ENCODE measurements at regions not wholly inside any gene's neighbourhood (a gene's known extent, or its start where the extent isn't known, plus 50 kb on each side); places are given as distances from the start of the nearest gene placed in this dataset.
"Not testable (repeated sequence)": the region's sequence is repeated elsewhere in the genome, so short reads cannot be mapped to it uniquely, and the experiment has no call there.

DNA sequence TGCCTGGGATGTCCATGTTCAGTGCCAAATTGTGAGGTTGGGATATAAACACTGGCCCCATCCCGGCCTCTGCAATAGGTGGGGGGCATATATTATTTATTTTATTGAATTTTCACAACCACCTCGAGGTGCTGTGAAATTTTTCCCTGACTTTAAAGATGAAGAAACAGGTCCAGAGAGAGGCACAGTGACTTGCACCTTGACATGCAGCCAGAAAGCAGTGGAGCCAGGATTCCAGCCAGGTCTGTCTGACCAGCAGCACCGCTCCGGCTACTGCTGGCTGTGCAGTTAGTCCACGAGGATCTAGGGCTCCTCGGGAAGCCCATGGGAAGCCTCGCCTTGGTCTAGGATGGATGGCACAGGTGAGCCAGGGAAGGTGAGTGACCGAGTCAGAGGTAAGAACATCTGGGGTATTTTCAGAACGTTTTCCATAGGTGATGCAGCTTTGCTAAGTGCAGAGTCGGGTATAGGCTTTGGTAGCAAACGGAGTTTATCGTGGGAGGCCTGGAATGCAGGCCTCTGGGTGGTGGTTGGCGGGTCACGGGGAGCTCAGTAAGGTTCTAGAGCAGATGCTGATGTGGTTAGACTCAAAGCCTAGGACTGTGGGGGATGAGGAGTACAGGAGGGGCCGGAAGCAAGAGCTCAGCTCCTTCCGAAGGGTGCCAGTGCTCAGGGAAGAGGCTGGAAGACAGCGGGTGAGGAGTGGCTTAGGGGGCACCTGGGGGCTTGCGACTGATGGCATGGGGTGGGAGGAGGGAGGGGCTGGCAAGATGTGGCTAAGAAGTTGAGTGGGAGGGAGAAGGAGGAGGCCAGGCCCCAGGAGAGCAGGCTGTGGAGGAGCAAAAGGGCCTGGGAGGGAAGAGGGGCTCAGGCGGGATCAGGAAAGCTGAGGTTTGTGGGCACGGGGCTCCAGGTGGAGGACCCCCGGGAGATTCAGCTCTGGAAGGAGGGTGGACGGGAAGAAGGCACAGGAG is 107.7 kb upstream of the LRPAP1 start:
- Mint-ChIP-seq H3K36me3 (ENCODE audit: low read depth) (no peaks in the 10 kb centered on the region), H3K4me3 (no peak overlapping the region), H3K4me1 (peaks cover 2% of the 10 kb centered on the region), H3K27ac (no peak overlapping the region), H3K27me3 (peaks cover 29% of the 10 kb centered on the region)
- DNase-seq = no peak
- H3K9me3 ChIP-seq (ENCODE audit: control insufficient read depth, low read length, poor library complexity, severe bottlenecking) = no peaks in the 10 kb centered on the region
- no peak for ATAC-seq

- no peak overlapping the region for H3K27ac Mint-ChIP-seq
- H3K4me3 Mint-ChIP-seq = no peak overlapping the region
- no peaks in the 10 kb centered on the region for H3K9me3 ChIP-seq (ENCODE audit: control insufficient read depth, low read length, poor library complexity, severe bottlenecking)
- H3K36me3 Mint-ChIP-seq (ENCODE audit: low read depth) = no peaks in the 10 kb centered on the region
- no peak for ATAC-seq
- peaks cover 13% of the 10 kb centered on the region for H3K27me3 Mint-ChIP-seq
- no peak for DNase-seq
- peaks cover 2% of the 10 kb centered on the region for H3K4me1 Mint-ChIP-seq
Measured at GRCh38 chr4:3638080-3638795, 106.0 kb upstream of the LRPAP1 start.

DNA sequence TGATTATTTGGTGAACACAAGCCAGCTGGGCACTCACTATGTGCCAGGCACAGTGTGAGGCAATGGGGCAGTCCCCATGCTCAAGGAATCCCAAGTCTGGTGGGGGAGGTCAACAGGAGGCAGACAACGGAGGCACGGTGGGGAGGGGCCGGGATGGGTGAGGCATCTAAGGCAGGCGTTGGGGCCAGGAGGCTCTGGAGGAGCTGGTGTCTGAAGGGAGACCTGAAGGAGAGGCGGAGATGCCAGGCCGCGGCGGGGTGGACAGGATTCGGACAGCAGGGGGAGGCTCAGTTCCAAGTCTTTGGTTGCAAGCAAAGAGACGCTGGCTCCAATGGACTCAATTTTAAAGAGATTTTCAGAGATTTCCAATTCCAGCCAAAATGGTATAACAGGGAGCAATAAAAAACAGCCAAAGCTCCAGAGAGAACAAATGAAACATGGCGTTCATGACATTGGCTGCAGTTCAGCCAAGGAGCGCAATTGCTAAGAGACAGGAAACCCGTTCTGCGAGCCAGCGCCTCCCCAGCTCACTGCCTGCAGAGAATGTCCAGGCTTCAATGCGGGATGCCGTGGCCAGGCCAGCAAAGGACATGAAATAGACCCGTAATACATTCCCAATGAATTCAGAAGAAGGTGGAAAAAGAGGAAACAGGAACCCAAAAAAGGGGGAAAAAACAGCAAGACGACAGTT is 105.2 kb upstream of the LRPAP1 start:
- Mint-ChIP-seq H3K27me3 (peaks cover 13% of the 10 kb centered on the region), H3K4me1 (peaks cover 2% of the 10 kb centered on the region), H3K27ac (no peak overlapping the region), H3K36me3 (ENCODE audit: low read depth) (no peaks in the 10 kb centered on the region), H3K4me3 (no peak overlapping the region)
- ATAC-seq (no peak), DNase-seq (no peak)
- H3K9me3 ChIP-seq (ENCODE audit: control insufficient read depth, low read length, poor library complexity, severe bottlenecking) = no peaks in the 10 kb centered on the region

- ATAC-seq (no peak), DNase-seq (no peak)
- Mint-ChIP-seq H3K36me3 (ENCODE audit: low read depth) (no peaks in the 10 kb centered on the region), H3K4me1 (peaks cover 2% of the 10 kb centered on the region), H3K27ac (no peak overlapping the region), H3K27me3 (peaks cover 13% of the 10 kb centered on the region), H3K4me3 (no peak overlapping the region)
- H3K9me3 ChIP-seq (ENCODE audit: control insufficient read depth, low read length, poor library complexity, severe bottlenecking) = no peaks in the 10 kb centered on the region
Measured at GRCh38 chr4:3636646-3637320, 104.6 kb upstream of the LRPAP1 start.

DNA sequence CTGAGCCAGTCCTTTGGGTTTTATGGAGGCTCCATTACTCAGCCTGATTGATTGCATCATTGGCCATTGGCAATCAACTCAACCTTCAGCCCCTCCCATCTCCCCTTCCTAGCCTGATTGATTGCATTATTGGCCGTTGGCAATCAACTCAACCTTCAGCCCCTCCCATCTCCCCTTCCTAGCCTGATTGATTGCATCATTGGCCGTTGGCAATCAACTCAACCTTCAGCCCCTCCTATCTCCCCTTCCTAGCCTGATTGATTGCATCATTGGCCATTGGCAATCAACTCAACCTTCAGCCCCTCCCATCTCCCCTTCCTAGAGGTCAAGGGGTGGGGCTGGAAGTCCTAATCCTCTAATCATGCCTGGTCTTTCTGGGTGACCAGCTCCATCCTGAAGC is 103.8 kb upstream of the LRPAP1 start:
- ATAC-seq; H3K4me3 Mint-ChIP-seq; DNase-seq; H3K9me3 ChIP-seq (ENCODE audit: control insufficient read depth, low read length, poor library complexity, severe bottlenecking); H3K36me3 Mint-ChIP-seq (ENCODE audit: low read depth); H3K27ac Mint-ChIP-seq; H3K4me1 Mint-ChIP-seq: not testable (repeated sequence)
- peaks cover 13% of the 10 kb centered on the region for H3K27me3 Mint-ChIP-seq

DNA sequence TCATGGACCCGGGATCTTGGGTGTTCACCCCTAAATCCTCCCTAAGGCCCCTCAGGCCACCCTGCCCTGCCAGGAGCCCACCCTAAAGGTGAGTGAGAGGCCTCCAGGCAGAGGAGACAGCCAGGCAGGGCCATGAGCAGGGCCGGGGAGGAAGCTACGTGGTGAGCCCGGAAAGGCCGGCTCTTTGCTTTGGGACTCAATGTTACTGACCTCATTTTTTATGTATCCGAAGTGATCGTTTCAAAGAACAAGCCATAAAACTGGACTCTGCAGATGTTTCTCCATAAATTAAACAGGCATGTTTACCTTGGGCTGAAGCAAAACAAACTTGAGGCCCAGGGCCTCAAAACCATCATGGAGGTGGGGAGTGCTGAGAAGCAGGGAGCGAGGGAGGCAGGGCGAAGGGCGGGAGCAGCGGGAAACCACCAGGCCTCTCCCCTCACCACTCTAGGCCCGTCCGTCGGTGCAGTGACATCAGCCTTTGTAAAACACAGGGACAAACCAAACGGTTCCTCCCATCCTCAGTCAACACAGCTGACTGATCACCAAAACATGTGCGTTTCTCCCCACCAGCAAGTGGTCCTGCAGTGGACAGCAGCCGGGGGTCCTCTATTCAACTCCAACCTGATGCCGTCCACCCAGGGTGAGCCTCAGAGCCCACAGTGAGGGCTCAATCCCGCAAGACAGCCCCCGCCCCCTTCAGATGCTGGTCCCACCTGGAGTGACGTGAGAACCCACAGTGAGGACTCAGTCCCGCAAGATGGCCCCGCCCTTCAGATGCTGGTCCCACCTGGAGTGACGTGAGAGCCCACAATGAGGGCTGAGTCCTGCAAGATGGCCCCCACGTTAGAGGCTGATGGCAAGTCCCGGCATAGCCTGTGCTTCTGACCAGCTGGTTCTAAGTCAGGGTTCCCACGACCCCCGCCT is 102.9 kb upstream of the LRPAP1 start:
- Mint-ChIP-seq H3K27me3 (peaks cover 17% of the 10 kb centered on the region), H3K36me3 (ENCODE audit: low read depth) (peaks cover under 1% of the 10 kb centered on the region), H3K4me1 (peaks cover 2% of the 10 kb centered on the region), H3K4me3 (no peak overlapping the region), H3K27ac (no peak overlapping the region)
- no peaks in the 10 kb centered on the region for H3K9me3 ChIP-seq (ENCODE audit: control insufficient read depth, low read length, poor library complexity, severe bottlenecking)
- ATAC-seq (no peak), DNase-seq (no peak)

DNA sequence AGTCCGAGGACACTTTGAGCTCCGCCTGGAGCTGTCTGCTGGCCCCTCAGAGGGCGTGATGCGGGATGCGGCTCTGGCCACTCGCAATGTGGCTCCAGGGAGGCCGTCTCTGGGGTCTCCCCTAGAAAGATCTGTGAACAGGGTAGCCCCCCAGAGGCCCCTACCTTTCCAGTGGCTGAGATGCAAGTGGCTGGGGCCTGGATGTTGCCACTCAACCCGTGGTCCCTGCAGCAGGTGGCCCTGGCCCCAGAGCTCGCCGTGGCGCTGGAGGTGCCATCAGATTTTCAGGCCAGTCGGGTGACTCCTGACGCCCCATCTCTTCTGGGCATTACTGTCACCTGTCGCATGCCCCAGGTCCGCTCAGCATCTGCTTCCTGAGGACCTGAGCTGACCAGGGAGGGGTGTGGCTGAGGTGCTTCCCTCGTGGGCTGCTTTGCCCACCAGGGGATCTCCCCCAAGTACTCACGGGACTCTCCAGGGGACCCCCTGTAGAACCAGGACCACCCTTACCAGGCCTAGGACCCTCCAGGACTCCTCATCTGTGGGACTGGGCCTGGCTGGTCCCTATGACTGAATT is 102.1 kb upstream of the LRPAP1 start:
- peaks cover 14% of the 10 kb centered on the region for H3K27me3 Mint-ChIP-seq
- H3K4me3 Mint-ChIP-seq = no peak overlapping the region
- no peaks in the 10 kb centered on the region for H3K9me3 ChIP-seq (ENCODE audit: control insufficient read depth, low read length, poor library complexity, severe bottlenecking)
- DNase-seq (no peak), ATAC-seq (no peak)
- peaks cover 2% of the 10 kb centered on the region for H3K4me1 Mint-ChIP-seq
- H3K27ac Mint-ChIP-seq = no peak overlapping the region
- H3K36me3 Mint-ChIP-seq (ENCODE audit: low read depth) = peaks cover 2% of the 10 kb centered on the region

- H3K36me3 Mint-ChIP-seq (ENCODE audit: low read depth); DNase-seq; H3K4me1 Mint-ChIP-seq; H3K4me3 Mint-ChIP-seq; H3K27ac Mint-ChIP-seq; ATAC-seq; H3K9me3 ChIP-seq (ENCODE audit: control insufficient read depth, low read length, poor library complexity, severe bottlenecking): not testable (repeated sequence)
- H3K27me3 Mint-ChIP-seq = peaks cover 22% of the 10 kb centered on the region
Measured at GRCh38 chr4:3633277-3633676, 101.1 kb upstream of the LRPAP1 start.

GRCh38 chr4:3632794-3633193 is 100.6 kb upstream of the LRPAP1 start:
- H3K4me3 Mint-ChIP-seq; ATAC-seq; DNase-seq; H3K36me3 Mint-ChIP-seq (ENCODE audit: low read depth); H3K27ac Mint-ChIP-seq; H3K9me3 ChIP-seq (ENCODE audit: control insufficient read depth, low read length, poor library complexity, severe bottlenecking); H3K4me1 Mint-ChIP-seq: not testable (repeated sequence)
- peaks cover 22% of the 10 kb centered on the region for H3K27me3 Mint-ChIP-seq

DNA sequence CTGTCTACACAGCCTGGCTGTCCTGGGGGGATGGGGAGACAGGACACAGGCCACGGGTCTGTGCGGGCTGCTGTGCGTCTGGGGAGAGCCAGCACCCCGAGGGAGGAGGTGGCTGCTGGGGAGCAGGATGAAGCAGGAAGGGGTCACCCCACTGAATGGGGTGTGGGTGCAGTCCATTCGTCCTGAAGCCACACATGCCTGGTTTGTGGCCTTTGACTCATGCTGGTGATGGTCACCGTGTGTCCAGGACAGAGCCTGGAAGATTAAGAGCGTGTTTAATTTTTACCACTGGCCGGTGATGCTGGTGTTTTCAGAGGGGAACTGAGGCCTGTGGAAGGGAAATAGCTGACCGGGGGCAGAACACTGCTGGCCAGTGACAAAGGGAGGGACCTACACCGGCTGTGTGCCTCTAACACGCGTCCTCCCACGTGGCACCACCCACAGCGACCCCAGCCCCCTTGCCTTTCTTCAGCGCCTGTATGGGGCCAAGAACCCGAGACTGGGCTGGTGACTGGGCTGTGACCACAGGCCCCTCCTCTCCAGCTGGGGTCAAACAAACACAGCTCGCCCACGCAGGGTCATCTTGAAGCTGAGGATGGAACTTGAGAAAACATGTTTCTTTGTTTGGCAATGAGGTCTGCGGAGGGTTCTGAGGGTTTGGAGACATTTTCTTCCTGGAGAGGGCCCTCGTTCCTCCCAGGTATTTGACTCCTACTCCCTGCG is 99.5 kb upstream of the LRPAP1 start:
- not testable (repeated sequence) for H3K36me3 Mint-ChIP-seq (ENCODE audit: low read depth); ATAC-seq; H3K27ac Mint-ChIP-seq; H3K9me3 ChIP-seq (ENCODE audit: control insufficient read depth, low read length, poor library complexity, severe bottlenecking); H3K4me3 Mint-ChIP-seq; DNase-seq; H3K4me1 Mint-ChIP-seq
- H3K27me3 Mint-ChIP-seq = peaks cover 17% of the 10 kb centered on the region

Measured in T-helper 17 cell (primary cell).